Nucleus accumbens (tissue), 56 donors: ENCODE measurements at regions not wholly inside any gene's neighbourhood (a gene's known extent, or its start where the extent isn't known, plus 50 kb on each side); places are given as distances from the start of the nearest gene placed in this dataset.

ENCODE experiments used
- DNase-seq, 56 donors: peaks; one replicate each; lab custom pipeline; 2025; lab: John Stamatoyannopoulos, UW

- DNase-seq = no peak
Observed at GRCh38 chr17:12568358-12569251, 97.1 kb upstream of the MYOCD start.

- DNase-seq = no peak
Observed at GRCh38 chr17:12571606-12572005, 94.1 kb upstream of the MYOCD start.

GRCh38 chr17:12574525-12574924 lies 91.2 kb upstream of the MYOCD start:
- no peak for DNase-seq

GRCh38 chr17:12575641-12576040 lies 90.0 kb upstream of the MYOCD start:
- no peak for DNase-seq

- no peak for DNase-seq
Observed at GRCh38 chr17:12579288-12579687, 86.4 kb upstream of the MYOCD start.

- no peak for DNase-seq
Observed at GRCh38 chr17:12580640-12581039, 85.0 kb upstream of the MYOCD start.

- no peak for DNase-seq
Observed at GRCh38 chr17:12584727-12585126, 81.0 kb upstream of the MYOCD start.

GRCh38 chr17:12588531-12588930 lies 77.2 kb upstream of the MYOCD start:
- DNase-seq = no peak

- no peak for DNase-seq
Observed at GRCh38 chr17:12590417-12590816, 75.3 kb upstream of the MYOCD start.

- no peak for DNase-seq
Observed at GRCh38 chr17:12591021-12591735, 74.5 kb upstream of the MYOCD start.

- DNase-seq = no peak
Observed at GRCh38 chr17:12592941-12593340, 72.7 kb upstream of the MYOCD start.

GRCh38 chr17:12596961-12597360 lies 68.7 kb upstream of the MYOCD start:
- DNase-seq = no peak

- DNase-seq = no peak
Observed at GRCh38 chr17:12597895-12598294, 67.8 kb upstream of the MYOCD start.

GRCh38 chr17:12599186-12599920 lies 66.3 kb upstream of the MYOCD start:
- no peak for DNase-seq

- DNase-seq = no peak
Observed at GRCh38 chr17:12600349-12600748, 65.3 kb upstream of the MYOCD start.

GRCh38 chr17:12603566-12603965 lies 62.1 kb upstream of the MYOCD start:
- no peak for DNase-seq

- no peak for DNase-seq
Observed at GRCh38 chr17:12605222-12605621, 60.5 kb upstream of the MYOCD start.

GRCh38 chr17:12613566-12613965 lies 52.1 kb upstream of the MYOCD start:
- DNase-seq = no peak
